SK-N-SH (cell line): ENCODE measurements at regions not wholly inside any gene's neighbourhood (a gene's known extent, or its start where the extent isn't known, plus 50 kb on each side); places are given as distances from the start of the nearest gene placed in this dataset.

ENCODE experiments used
- CTCF ChIA-PET: fragments of 300-600, 350-600 bp; formaldehyde crosslinking; extraction: SDS; loops from one replicate; lab custom pipeline; 2021; lab: Yijun Ruan, JAX
- POLR2A ChIA-PET: fragments of 350-600 bp; sonication (Branson Sonifier 250); formaldehyde crosslinking; extraction: SDS; loops from one replicate; lab custom pipeline; 2020; ENCODE audit warnings: antibody characterized with exemption, inconsistent platforms; lab: Yijun Ruan, JAX
- DNase-seq: peaks from one replicate; pipeline ENCODE4 v3.0.0; 2012
- H2AFZ ChIP-seq: fragments of 200-600 bp; sonication (generic); 2 replicates; pipeline ENCODE4 v1.8.1; 2016; ENCODE audit warnings: antibody characterized with exemption, mild to moderate bottlenecking, low read depth
- H3F3A ChIP-seq: fragments of 200-600 bp; sonication (generic); replicated peaks from 2 replicates; pipeline ENCODE3; 2016; ENCODE audit warnings: antibody characterized with exemption, mild to moderate bottlenecking; ENCODE audit not compliant: insufficient read depth
- H3K27ac ChIP-seq, 2 experiments: fragments of 200-500 bp in 1 of 2; fragments of 200-600 bp in 1 of 2; sonication (Bioruptor generic) in 1 of 2; sonication (generic), shearing (Covaris generic) in 1 of 2; 2 replicates each; pipeline versions ENCODE4 v1.5.1 to v1.6.1; 2014 to 2016; ENCODE audit warnings: low read depth in 2 of 2, inconsistent platforms in 1 of 2, low read length in 1 of 2, mild to moderate bottlenecking in 1 of 2, mixed read lengths in 1 of 2
- H3K27me3 ChIP-seq: fragments of 200-600 bp; sonication (generic), shearing (Covaris generic); 2 replicates; pipeline ENCODE4 v1.6.1; 2016; ENCODE audit warnings: mixed run types; ENCODE audit not compliant: insufficient read depth
- H3K36me3 ChIP-seq, 2 experiments: fragments of 200-500 bp in 1 of 2; fragments of 200-600 bp in 1 of 2; sonication (Bioruptor generic) in 1 of 2; sonication (generic) in 1 of 2; replicated peaks in 1 of 2; 2 replicates each; pipeline versions ENCODE3 to v1.5.1; 2014 to 2016; ENCODE audit warnings: low read length in 1 of 2, mild to moderate bottlenecking in 1 of 2; ENCODE audit not compliant: insufficient read depth in 2 of 2, control insufficient read depth in 1 of 2
- H3K4me1 ChIP-seq, 2 experiments: fragments of 200-500 bp in 1 of 2; fragments of 200-600 bp in 1 of 2; sonication (Bioruptor generic) in 1 of 2; sonication (generic), shearing (Covaris generic) in 1 of 2; 2 replicates each; pipeline versions ENCODE4 v1.5.1 to v1.6.1; 2014 to 2016; ENCODE audit warnings: low read depth in 1 of 2, low read length in 1 of 2, mixed run types in 1 of 2; ENCODE audit not compliant: insufficient read depth in 2 of 2, control insufficient read depth in 1 of 2
- H3K4me2 ChIP-seq: fragments of 200-600 bp; sonication (generic), shearing (Covaris generic); 2 replicates; pipeline ENCODE4 v1.6.1; 2017; ENCODE audit warnings: mixed run types
- H3K4me3 ChIP-seq, 2 experiments: fragments of 200-500 bp in 1 of 2; fragments of 200-600 bp in 1 of 2; sonication (Bioruptor generic) in 1 of 2; sonication (generic), shearing (Covaris generic) in 1 of 2; 2 replicates each; pipeline versions ENCODE4 v1.5.1 to v1.8.1; 2014 to 2016; ENCODE audit warnings: low read depth in 2 of 2, inconsistent platforms in 1 of 2, low read length in 1 of 2, mild to moderate bottlenecking in 1 of 2, mixed read lengths in 1 of 2, moderate library complexity in 1 of 2
- H3K79me2 ChIP-seq: fragments of 200-600 bp; sonication (generic); 2 replicates; pipeline ENCODE4 v1.8.1; 2017; ENCODE audit warnings: mild to moderate bottlenecking; ENCODE audit not compliant: insufficient read depth
- H3K9ac ChIP-seq: fragments of 200-600 bp; sonication (generic); 2 replicates; pipeline ENCODE4 v1.6.1; 2017; ENCODE audit warnings: mixed run types
- H3K9me2 ChIP-seq: fragments of 200-600 bp; sonication (generic); 2 replicates; pipeline ENCODE4 v1.6.1; 2017; ENCODE audit warnings: mixed run types
- H3K9me3 ChIP-seq: fragments of 200-600 bp; sonication (generic); 2 replicates; pipeline ENCODE4 v1.6.1; 2017; ENCODE audit warnings: mixed run types, mild to moderate bottlenecking, moderate library complexity
- H4K20me1 ChIP-seq: fragments of 200-600 bp; sonication (generic); 2 replicates; pipeline ENCODE4 v1.6.1; 2017; ENCODE audit warnings: mild to moderate bottlenecking, mixed run types; ENCODE audit not compliant: insufficient read depth
- EZH2phosphoT487 ChIP-seq: fragments of 200-600 bp; sonication (generic); IDR thresholded peaks from 2 replicates; pipeline ENCODE4 v1.6.1; 2017; ENCODE audit warnings: low read depth, mixed run types, mild to moderate bottlenecking, antibody characterized with exemption, moderate library complexity, borderline replicate concordance
- FOSL2 ChIP-seq: IDR thresholded peaks from 2 replicates; pipeline ENCODE4 v1.4.0; 2012; ENCODE audit warnings: low read depth, mild to moderate bottlenecking, moderate library complexity, borderline replicate concordance
- FOXJ3 ChIP-seq: sonication (generic); formaldehyde crosslinking; IDR thresholded peaks from 2 replicates; pipeline ENCODE4 v1.5.1; 2020; ENCODE audit warnings: mild to moderate bottlenecking, missing genetic modification reagents
- FOXM1 ChIP-seq: IDR thresholded peaks from 2 replicates; pipeline ENCODE4 v1.4.0; 2012; ENCODE audit warnings: low read depth, mild to moderate bottlenecking
- GABPA ChIP-seq: IDR thresholded peaks from 2 replicates; pipeline ENCODE4 v1.4.0; 2012; ENCODE audit warnings: low read depth, mild to moderate bottlenecking
- JUND ChIP-seq: IDR thresholded peaks from 2 replicates; pipeline ENCODE4 v1.4.0; 2012
- NFIC ChIP-seq: IDR thresholded peaks from 2 replicates; pipeline ENCODE4 v1.4.0; 2012; ENCODE audit warnings: borderline replicate concordance
- RCOR1 ChIP-seq: fragments of 150-350 bp; IDR thresholded peaks from 2 replicates; pipeline ENCODE4 v1.6.1; 2017; ENCODE audit warnings: antibody characterized with exemption, low read length
- REST ChIP-seq: IDR thresholded peaks from 2 replicates; pipeline ENCODE4 v1.6.1; 2012; ENCODE audit warnings: mild to moderate bottlenecking, low read depth, low read length, moderate library complexity
- SIN3A ChIP-seq: IDR thresholded peaks from 2 replicates; pipeline ENCODE4 v1.6.1; 2012; ENCODE audit warnings: low read depth, mild to moderate bottlenecking, low read length, moderate library complexity, borderline replicate concordance
- SMC3 ChIP-seq: IDR thresholded peaks from 2 replicates; pipeline ENCODE4 v1.6.1; 2012; ENCODE audit warnings: low read depth, low read length, improper control_type of control experiment
- TCF12 ChIP-seq: IDR thresholded peaks from 2 replicates; pipeline ENCODE4 v1.4.0; 2012
- USF1 ChIP-seq: IDR thresholded peaks from 2 replicates; pipeline ENCODE4 v1.4.0; 2012; ENCODE audit warnings: low read depth, borderline replicate concordance
- WGBS: methylation state at CpG from one replicate; pipeline ENCODE4 v1.1.6; 2017; ENCODE audit warnings: low lambda C conversion rate; 5-methylcytosine and 5-hydroxymethylcytosine counted together
- TF ChIP-seq, protein P1 (sequence below): IDR thresholded peaks from 2 replicates; pipeline ENCODE4; 2012
- TF ChIP-seq, protein P2 (sequence below): fragments of 150-350 bp; IDR thresholded peaks from 2 replicates; pipeline ENCODE4 v1.6.1; 2017; ENCODE audit warnings: antibody characterized with exemption, low read length, low read depth, borderline replicate concordance

DNA sequence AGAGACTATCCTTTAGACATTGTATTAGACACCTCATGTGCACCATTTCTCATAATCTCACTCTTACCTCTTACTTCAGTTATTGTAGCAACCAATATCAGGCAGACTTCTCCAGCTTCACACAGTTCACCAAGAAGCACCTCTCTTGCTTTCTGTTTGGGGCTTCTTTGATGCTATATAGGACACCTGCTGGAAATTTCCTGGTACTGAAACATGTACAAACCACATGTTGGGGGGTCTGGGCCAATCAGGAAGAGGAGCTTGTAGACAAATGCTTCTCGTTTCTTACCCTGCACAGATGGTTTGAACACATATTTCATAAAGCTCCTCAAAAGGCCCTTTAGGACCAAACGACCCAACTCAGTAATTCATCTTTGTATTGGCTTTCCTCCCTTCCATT lies 212.1 kb downstream of the IZUMO3 start:
- no peak overlapping the region for H3K27ac ChIP-seq
- no peaks in the 10 kb centered on the region for H3K36me3 ChIP-seq
- no peaks in the 10 kb centered on the region for H3K4me1 ChIP-seq
- ChIA-PET CTCF (no interaction called here), POLR2A (no interaction called here)
- no peak for TF ChIP-seq RCOR1
- no peak for TF ChIP-seq GABPA
- TF ChIP-seq REST, result no peak
- TF ChIP-seq TCF12, result no peak
- TF ChIP-seq FOXJ3, result no peak
- TF ChIP-seq JUND, result no peak
- TF ChIP-seq SIN3A, result no peak
- no peak for TF ChIP-seq EZH2phosphoT487
- no peak for TF ChIP-seq SMC3
- TF ChIP-seq, protein P1, sequence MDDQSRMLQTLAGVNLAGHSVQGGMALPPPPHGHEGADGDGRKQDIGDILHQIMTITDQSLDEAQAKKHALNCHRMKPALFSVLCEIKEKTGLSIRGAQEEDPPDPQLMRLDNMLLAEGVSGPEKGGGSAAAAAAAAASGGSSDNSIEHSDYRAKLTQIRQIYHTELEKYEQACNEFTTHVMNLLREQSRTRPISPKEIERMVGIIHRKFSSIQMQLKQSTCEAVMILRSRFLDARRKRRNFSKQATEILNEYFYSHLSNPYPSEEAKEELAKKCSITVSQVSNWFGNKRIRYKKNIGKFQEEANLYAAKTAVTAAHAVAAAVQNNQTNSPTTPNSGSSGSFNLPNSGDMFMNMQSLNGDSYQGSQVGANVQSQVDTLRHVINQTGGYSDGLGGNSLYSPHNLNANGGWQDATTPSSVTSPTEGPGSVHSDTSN, result no peak
- no peak for TF ChIP-seq NFIC
- TF ChIP-seq FOSL2, result no peak
- no peak for TF ChIP-seq FOXM1
- no peak for TF ChIP-seq USF1
- no peak overlapping the region for H2AFZ ChIP-seq
- no peaks in the 10 kb centered on the region for H3K79me2 ChIP-seq
- H3K9me3 ChIP-seq, result no peaks in the 10 kb centered on the region
- WGBS, result 4% methylated on average over 2 of the region's 2 CpGs
- H3K9me2 ChIP-seq, result no peaks in the 10 kb centered on the region
- DNase-seq, result no peak
- H3K4me2 ChIP-seq, result no peak overlapping the region
- no peaks in the 10 kb centered on the region for H4K20me1 ChIP-seq
- no peak overlapping the region for H3K4me3 ChIP-seq
- H3F3A ChIP-seq, result no peaks in the 10 kb centered on the region
- H3K27me3 ChIP-seq, result no peaks in the 10 kb centered on the region
- no peak overlapping the region for H3K9ac ChIP-seq

DNA sequence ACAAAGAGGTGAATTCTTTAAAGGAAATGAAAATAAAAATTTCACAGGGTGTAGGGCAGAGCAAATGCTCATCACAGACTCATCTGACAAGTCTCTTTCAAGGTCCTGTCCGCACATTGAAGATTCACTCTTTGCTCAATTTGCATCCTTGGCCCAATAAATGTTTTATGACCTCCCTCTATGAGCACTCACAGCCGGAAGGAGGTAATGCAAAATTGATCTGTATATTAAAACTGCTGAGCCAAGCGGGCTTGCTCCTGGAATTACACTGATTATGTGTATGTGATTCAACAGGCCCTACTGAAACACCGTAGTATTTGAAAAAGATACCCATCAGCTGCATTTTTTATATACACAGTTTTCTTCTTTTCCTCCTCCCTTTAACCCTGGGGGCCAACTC lies 246.8 kb downstream of the IZUMO3 start:
- no peak overlapping the region for H3K4me3 ChIP-seq
- ChIA-PET CTCF (no interaction called here), POLR2A (no interaction called here)
- no peaks in the 10 kb centered on the region for H3K9me2 ChIP-seq
- H3K27ac ChIP-seq, result no peak overlapping the region
- no peaks in the 10 kb centered on the region for H4K20me1 ChIP-seq
- H3K27me3 ChIP-seq, result no peaks in the 10 kb centered on the region
- DNase-seq, result no peak
- no peak overlapping the region for H3K4me2 ChIP-seq
- H3K79me2 ChIP-seq, result no peaks in the 10 kb centered on the region
- TF ChIP-seq, protein P2, sequence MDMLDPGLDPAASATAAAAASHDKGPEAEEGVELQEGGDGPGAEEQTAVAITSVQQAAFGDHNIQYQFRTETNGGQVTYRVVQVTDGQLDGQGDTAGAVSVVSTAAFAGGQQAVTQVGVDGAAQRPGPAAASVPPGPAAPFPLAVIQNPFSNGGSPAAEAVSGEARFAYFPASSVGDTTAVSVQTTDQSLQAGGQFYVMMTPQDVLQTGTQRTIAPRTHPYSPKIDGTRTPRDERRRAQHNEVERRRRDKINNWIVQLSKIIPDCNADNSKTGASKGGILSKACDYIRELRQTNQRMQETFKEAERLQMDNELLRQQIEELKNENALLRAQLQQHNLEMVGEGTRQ, result no peak
- no peak overlapping the region for H2AFZ ChIP-seq
- no peaks in the 10 kb centered on the region for H3K36me3 ChIP-seq
- H3K9me3 ChIP-seq, result 0 out of 2 replicates have a peak, but pooled peaks cover 5% of the 10 kb centered on the region
- H3K9ac ChIP-seq, result no peak overlapping the region
- WGBS, result 28% methylated on average over 4 of the region's 4 CpGs
- no peaks in the 10 kb centered on the region for H3F3A ChIP-seq
- no peaks in the 10 kb centered on the region for H3K4me1 ChIP-seq
